RWPE2 (cell line): ENCODE measurements at regions not wholly inside any gene's neighbourhood (a gene's known extent, or its start where the extent isn't known, plus 50 kb on each side); places are given as distances from the start of the nearest gene placed in this dataset.

ENCODE experiments used
- ATAC-seq: fragments of 200-7000 bp; cut with Tn5 transposase; 3 replicates; pipeline ENCODE4 v1.9.1; 2021; ENCODE audit warnings: low read depth
- DNase-seq: peaks from one replicate; pipeline ENCODE4 v3.0.0-alpha.2; 2020; ENCODE audit warnings: low spot score
- H3K27ac ChIP-seq: fragments of 450-650 bp; 2 replicates; pipeline ENCODE4 v1.5.1; 2017; ENCODE audit warnings: mild to moderate bottlenecking; ENCODE audit not compliant: poor library complexity, severe bottlenecking
- H3K27me3 ChIP-seq: fragments of 250-450 bp; sonication (Bioruptor Pico); 2 replicates; pipeline ENCODE4 v1.5.1; 2021; ENCODE audit warnings: mild to moderate bottlenecking, moderate library complexity; ENCODE audit not compliant: insufficient read depth, poor library complexity, severe bottlenecking
- H3K36me3 ChIP-seq: fragments of 250-450 bp; sonication (Bioruptor Pico); 2 replicates; pipeline ENCODE4 v1.5.1; 2020; ENCODE audit warnings: low read depth, mild to moderate bottlenecking, moderate library complexity
- H3K4me1 ChIP-seq: fragments of 250-450 bp; sonication (Bioruptor Pico); 2 replicates; pipeline ENCODE4 v1.5.1; 2021; ENCODE audit warnings: mild to moderate bottlenecking, moderate library complexity; ENCODE audit not compliant: insufficient read depth, poor library complexity, severe bottlenecking
- H3K4me3 ChIP-seq: fragments of 250-450 bp; sonication (Bioruptor Pico); 2 replicates; pipeline ENCODE4 v1.5.1; 2021; ENCODE audit warnings: mild to moderate bottlenecking, moderate library complexity; ENCODE audit not compliant: severe bottlenecking
- H3K9me3 ChIP-seq: fragments of 250-450 bp; sonication (Bioruptor Pico); 2 replicates; pipeline ENCODE4 v1.5.1; 2021; ENCODE audit warnings: mild to moderate bottlenecking, moderate library complexity; ENCODE audit not compliant: severe bottlenecking
- TF ChIP-seq, protein P1 (sequence below): fragments of 450-650 bp; IDR thresholded peaks from one replicate; pipeline ENCODE4 v1.5.1; 2017; ENCODE audit warnings: mild to moderate bottlenecking, moderate library complexity; ENCODE audit not compliant: poor library complexity, severe bottlenecking

- Histone ChIP-seq H3K36me3 (no peaks in the 10 kb centered on the region), H3K27ac (no peak overlapping the region), H3K9me3 (no peaks in the 10 kb centered on the region), H3K4me1 (no peaks in the 10 kb centered on the region), H3K27me3 (no peaks in the 10 kb centered on the region), H3K4me3 (no peak overlapping the region)
- no peak for DNase-seq
- ATAC-seq = no peak
- TF ChIP-seq, protein P1, sequence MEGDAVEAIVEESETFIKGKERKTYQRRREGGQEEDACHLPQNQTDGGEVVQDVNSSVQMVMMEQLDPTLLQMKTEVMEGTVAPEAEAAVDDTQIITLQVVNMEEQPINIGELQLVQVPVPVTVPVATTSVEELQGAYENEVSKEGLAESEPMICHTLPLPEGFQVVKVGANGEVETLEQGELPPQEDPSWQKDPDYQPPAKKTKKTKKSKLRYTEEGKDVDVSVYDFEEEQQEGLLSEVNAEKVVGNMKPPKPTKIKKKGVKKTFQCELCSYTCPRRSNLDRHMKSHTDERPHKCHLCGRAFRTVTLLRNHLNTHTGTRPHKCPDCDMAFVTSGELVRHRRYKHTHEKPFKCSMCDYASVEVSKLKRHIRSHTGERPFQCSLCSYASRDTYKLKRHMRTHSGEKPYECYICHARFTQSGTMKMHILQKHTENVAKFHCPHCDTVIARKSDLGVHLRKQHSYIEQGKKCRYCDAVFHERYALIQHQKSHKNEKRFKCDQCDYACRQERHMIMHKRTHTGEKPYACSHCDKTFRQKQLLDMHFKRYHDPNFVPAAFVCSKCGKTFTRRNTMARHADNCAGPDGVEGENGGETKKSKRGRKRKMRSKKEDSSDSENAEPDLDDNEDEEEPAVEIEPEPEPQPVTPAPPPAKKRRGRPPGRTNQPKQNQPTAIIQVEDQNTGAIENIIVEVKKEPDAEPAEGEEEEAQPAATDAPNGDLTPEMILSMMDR = no peak
These were observed 194.2 kb downstream of the MAD2L1 start for GRCh38 chr4:119872371-119873016.

- TF ChIP-seq, protein P1 = no peak
- no peaks in the 10 kb centered on the region for H3K9me3 ChIP-seq
- H3K27me3 ChIP-seq = no peaks in the 10 kb centered on the region
- H3K4me1 ChIP-seq = no peaks in the 10 kb centered on the region
- H3K36me3 ChIP-seq = no peaks in the 10 kb centered on the region
- H3K27ac ChIP-seq = no peak overlapping the region
- no peak for DNase-seq
- ATAC-seq = no peak
- H3K4me3 ChIP-seq = no peak overlapping the region
These were observed 195.8 kb downstream of the MAD2L1 start for GRCh38 chr4:119870856-119871255.

- no peak for DNase-seq
- Histone ChIP-seq H3K9me3 (no peaks in the 10 kb centered on the region), H3K4me1 (no peaks in the 10 kb centered on the region), H3K36me3 (no peaks in the 10 kb centered on the region), H3K27me3 (no peaks in the 10 kb centered on the region), H3K4me3 (no peak overlapping the region), H3K27ac (no peak overlapping the region)
- no peak for ATAC-seq
- TF ChIP-seq, protein P1 = no peak
These were observed 200.9 kb downstream of the MAD2L1 start for GRCh38 chr4:119865789-119866188.

- no peak overlapping the region for H3K4me3 ChIP-seq
- no peak for ATAC-seq
These were observed 201.3 kb downstream of the MAD2L1 start for GRCh38 chr4:119865389-119865788.

GRCh38 chr4:119861731-119862130 is 204.9 kb downstream of the MAD2L1 start:
- no peak overlapping the region for H3K27ac ChIP-seq
- H3K4me3 ChIP-seq = no peak overlapping the region
- H3K36me3 ChIP-seq = no peaks in the 10 kb centered on the region
- H3K4me1 ChIP-seq = no peaks in the 10 kb centered on the region
- H3K9me3 ChIP-seq = no peaks in the 10 kb centered on the region
- DNase-seq (no peak), ATAC-seq (no peak)
- no peaks in the 10 kb centered on the region for H3K27me3 ChIP-seq
- TF ChIP-seq, protein P1 = no peak

More at GRCh38 chr4:119865389-119865788, 201.3 kb downstream of the MAD2L1 start:
- no peaks in the 10 kb centered on the region for H3K36me3 ChIP-seq
- no peak for DNase-seq
- no peak overlapping the region for H3K27ac ChIP-seq
- TF ChIP-seq, protein P1 = no peak
- H3K27me3 ChIP-seq = no peaks in the 10 kb centered on the region
- no peaks in the 10 kb centered on the region for H3K4me1 ChIP-seq
- no peaks in the 10 kb centered on the region for H3K9me3 ChIP-seq
